Ishikawa (cell line): ENCODE measurements at regions not wholly inside any gene's neighbourhood (a gene's known extent, or its start where the extent isn't known, plus 50 kb on each side); places are given as distances from the start of the nearest gene placed in this dataset.
A peak's percentile ranks its signal among the peaks of the same experiment; 100 is the strongest.

ENCODE experiments used
- CEBPB ChIP-seq: IDR thresholded peaks from 2 replicates; pipeline ENCODE4 v1.6.1; 2012
- CREB1 ChIP-seq: IDR thresholded peaks from 2 replicates; pipeline ENCODE4 v1.6.1; 2012; ENCODE audit warnings: low read depth
- EGR1 ChIP-seq: IDR thresholded peaks from 2 replicates; pipeline ENCODE4 v1.6.1; 2012
- EP300 ChIP-seq: IDR thresholded peaks from 2 replicates; pipeline ENCODE4 v1.6.1; 2012; ENCODE audit warnings: borderline replicate concordance
- FOXM1 ChIP-seq: IDR thresholded peaks from 2 replicates; pipeline ENCODE4 v1.6.1; 2012; ENCODE audit warnings: low read depth, borderline replicate concordance
- NFIC ChIP-seq: IDR thresholded peaks from 2 replicates; pipeline ENCODE4 v1.6.1; 2012
- RAD21 ChIP-seq: IDR thresholded peaks from 2 replicates; pipeline ENCODE4 v1.6.1; 2012; ENCODE audit warnings: low read depth
- TAF1 ChIP-seq: IDR thresholded peaks from 2 replicates; pipeline ENCODE4 v1.6.1; 2012; ENCODE audit warnings: low read depth, mild to moderate bottlenecking
- TCF12 ChIP-seq: IDR thresholded peaks from 2 replicates; pipeline ENCODE4 v1.6.1; 2012; ENCODE audit warnings: low read depth
- TEAD4 ChIP-seq: IDR thresholded peaks from 2 replicates; pipeline ENCODE4 v1.6.1; 2012
- YY1 ChIP-seq: IDR thresholded peaks from 2 replicates; pipeline ENCODE4 v1.6.1; 2012; ENCODE audit warnings: low read depth
- ZBTB7A ChIP-seq: IDR thresholded peaks from 2 replicates; pipeline ENCODE4 v1.6.1; 2012; ENCODE audit warnings: low read depth
- TF ChIP-seq, protein P1 (sequence below): IDR thresholded peaks from 2 replicates; pipeline ENCODE4 v1.6.1; 2012
- TF ChIP-seq, protein P2 (sequence below): IDR thresholded peaks from 2 replicates; pipeline ENCODE4 v1.6.1; 2012; ENCODE audit warnings: low read depth, mild to moderate bottlenecking
- TF ChIP-seq, protein P3 (sequence below): IDR thresholded peaks from 2 replicates; pipeline ENCODE4 v1.6.1; 2012

DNA sequence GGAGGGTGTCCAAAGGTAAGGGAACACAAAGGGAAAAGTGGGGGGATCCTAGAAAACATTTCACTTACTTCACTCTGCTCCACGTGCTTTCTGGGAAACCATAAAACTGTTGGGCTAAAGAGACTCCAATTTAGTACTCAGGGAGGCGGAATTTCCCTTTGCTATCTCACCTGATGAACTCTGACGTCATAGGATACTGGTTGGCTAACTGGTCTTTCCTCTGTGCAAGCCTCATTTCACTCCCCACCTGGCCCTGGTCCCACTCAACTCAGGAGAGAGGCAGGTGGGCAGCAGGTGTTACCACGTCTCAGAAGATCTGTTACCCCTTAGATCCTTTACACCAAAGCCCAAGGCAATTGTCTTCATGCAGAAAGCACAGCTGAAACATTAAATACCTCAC is 51.8 kb upstream of the PMAIP1 start:
- TF ChIP-seq, protein P1, sequence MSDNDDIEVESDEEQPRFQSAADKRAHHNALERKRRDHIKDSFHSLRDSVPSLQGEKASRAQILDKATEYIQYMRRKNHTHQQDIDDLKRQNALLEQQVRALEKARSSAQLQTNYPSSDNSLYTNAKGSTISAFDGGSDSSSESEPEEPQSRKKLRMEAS, result no peak
- TF ChIP-seq NFIC (no peak), YY1 (no peak), CEBPB (no peak), EP300 (no peak), CREB1 (no peak), TEAD4 (no peak), RAD21 (no peak)
- TF ChIP-seq, protein P2, sequence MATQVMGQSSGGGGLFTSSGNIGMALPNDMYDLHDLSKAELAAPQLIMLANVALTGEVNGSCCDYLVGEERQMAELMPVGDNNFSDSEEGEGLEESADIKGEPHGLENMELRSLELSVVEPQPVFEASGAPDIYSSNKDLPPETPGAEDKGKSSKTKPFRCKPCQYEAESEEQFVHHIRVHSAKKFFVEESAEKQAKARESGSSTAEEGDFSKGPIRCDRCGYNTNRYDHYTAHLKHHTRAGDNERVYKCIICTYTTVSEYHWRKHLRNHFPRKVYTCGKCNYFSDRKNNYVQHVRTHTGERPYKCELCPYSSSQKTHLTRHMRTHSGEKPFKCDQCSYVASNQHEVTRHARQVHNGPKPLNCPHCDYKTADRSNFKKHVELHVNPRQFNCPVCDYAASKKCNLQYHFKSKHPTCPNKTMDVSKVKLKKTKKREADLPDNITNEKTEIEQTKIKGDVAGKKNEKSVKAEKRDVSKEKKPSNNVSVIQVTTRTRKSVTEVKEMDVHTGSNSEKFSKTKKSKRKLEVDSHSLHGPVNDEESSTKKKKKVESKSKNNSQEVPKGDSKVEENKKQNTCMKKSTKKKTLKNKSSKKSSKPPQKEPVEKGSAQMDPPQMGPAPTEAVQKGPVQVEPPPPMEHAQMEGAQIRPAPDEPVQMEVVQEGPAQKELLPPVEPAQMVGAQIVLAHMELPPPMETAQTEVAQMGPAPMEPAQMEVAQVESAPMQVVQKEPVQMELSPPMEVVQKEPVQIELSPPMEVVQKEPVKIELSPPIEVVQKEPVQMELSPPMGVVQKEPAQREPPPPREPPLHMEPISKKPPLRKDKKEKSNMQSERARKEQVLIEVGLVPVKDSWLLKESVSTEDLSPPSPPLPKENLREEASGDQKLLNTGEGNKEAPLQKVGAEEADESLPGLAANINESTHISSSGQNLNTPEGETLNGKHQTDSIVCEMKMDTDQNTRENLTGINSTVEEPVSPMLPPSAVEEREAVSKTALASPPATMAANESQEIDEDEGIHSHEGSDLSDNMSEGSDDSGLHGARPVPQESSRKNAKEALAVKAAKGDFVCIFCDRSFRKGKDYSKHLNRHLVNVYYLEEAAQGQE, result no peak

DNA sequence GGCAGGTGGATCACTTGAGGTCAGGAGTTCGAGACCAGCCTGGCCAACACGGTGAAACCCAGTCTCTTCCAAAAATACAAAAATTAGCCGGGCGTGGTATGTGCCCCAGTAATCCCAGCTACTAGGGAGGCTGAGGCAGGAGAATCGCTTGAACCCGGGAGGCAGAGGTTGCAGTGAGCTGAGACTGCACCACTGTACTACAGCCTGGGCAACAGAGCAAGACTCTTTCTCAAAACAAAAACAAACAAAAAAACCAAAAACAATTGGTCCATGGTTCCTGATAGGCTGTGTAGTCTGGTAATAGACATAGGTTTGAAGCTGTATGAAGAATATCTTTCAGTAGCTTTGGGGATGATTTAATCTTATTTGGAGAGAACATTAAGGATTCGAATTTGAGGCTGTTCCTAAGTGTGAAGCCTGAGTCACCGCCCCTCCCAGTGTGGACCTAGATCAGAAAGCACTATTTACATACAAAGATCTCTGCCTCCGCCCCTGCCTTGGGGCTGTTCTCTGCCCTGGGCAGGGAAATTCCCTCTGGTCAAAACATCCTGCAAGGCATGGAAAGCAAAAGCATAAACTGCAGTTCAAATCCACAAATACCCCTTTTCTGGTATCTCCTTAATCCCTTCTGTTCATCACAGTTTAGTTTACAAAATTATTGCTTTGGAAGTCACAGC is 52.8 kb upstream of the PMAIP1 start:
- TF ChIP-seq ZBTB7A, result no peak
- no peak for TF ChIP-seq TCF12
- TF ChIP-seq, protein P3, sequence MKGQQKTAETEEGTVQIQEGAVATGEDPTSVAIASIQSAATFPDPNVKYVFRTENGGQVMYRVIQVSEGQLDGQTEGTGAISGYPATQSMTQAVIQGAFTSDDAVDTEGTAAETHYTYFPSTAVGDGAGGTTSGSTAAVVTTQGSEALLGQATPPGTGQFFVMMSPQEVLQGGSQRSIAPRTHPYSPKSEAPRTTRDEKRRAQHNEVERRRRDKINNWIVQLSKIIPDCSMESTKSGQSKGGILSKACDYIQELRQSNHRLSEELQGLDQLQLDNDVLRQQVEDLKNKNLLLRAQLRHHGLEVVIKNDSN, result no peak
- no peak for TF ChIP-seq EGR1
- no peak for TF ChIP-seq FOXM1
- TF ChIP-seq, protein P2, result no peak
- TF ChIP-seq TEAD4, result no peak
- no peak for TF ChIP-seq NFIC

DNA sequence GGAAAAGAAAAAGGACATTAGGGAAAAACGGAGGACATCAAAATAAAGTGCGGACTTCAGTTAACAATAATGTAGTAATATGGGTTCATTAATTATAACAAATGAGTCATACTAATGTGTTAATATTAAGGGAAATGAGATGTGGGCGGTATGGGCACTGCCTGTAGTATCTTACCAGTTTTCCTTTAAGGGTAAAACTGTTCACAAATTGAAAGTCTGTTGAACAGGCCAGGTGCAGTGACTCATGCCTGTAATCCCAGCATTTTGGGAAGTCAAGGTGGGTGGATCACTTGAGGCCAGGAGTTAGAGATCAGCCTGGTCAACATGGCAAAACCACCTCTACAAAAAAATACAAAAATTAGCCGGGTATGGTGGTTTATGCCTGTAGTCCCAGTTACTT is 56.8 kb upstream of the PMAIP1 start:
- no peak for TF ChIP-seq RAD21

DNA sequence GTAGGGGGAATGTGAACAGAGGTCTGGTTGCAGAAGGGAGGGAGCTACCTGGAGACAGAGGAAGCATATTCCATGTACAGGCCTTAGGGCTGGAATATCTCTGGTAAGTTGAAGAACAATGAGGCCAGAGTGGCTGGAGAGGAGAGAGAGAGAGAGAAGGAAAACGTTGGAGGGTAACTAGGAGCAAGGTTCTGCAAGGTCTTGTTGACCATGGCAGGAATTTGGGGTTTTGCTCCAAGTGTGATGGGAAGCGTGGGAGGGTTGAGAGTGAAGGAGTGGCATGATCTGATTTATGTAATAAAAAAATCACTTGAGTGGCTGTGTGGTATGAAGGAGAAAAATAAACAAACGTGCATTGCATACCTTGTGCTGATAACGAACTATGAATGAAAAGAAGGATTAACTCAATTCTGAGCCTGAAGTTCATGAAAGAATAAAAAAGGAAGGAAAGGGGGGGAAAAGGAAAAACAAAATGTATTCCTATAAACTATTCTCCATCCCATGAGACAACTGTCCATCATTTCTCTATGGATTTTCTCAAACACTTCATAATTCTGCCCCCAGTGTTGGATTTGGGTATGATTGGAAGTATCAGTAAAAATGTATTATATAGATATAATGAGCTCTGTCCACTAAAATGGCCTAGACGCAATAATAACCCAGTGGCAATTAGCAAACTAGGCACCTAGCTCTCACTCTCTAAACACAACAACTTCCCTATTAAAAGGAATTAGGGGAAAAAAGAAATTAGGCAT is 59.7 kb upstream of the PMAIP1 start:
- no peak for TF ChIP-seq NFIC

DNA sequence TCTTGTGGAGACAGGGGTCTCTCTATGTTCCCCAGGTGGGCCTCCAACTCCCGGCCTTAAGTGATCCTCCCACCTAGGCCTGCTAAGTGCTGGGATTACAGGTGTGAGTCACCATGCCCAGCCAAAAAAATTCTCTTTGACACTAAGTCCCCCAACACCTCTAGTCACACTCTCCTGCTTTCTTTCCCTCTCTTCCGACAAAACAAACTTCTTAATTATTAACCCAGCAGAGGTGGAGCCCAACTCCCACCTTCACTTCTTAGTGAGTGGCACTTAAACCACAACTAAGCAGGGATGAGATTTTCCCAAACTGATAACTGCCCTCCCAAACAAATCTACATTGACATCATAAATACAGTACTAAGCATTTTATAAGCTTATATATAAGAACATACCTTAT is 60.5 kb upstream of the PMAIP1 start:
- no peak for TF ChIP-seq ZBTB7A
- TF ChIP-seq, protein P1, result no peak
- TF ChIP-seq TEAD4, result no peak
- TF ChIP-seq EP300, result no peak

DNA sequence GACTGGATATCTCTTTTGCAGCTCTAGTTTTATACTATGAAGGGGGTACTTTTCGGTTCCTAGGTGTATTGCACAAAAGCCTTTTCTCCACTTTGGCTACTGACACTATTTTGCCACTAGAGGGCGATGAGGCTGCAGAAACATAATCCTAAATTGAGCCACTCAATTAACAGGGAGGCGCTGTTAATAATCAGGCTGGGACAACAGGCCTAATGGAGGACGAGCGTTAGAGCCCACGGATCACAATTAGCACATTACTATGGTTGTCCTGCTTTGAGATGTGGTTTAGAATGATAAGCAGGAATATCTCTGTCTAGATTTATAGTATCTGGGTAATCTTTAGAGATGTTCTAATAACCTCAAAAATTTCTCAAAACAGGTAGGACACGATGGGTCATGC is 62.2 kb upstream of the PMAIP1 start:
- no peak for TF ChIP-seq FOXM1
- TF ChIP-seq EGR1, result no peak
- TF ChIP-seq CEBPB, result peak; percentile 62
- TF ChIP-seq NFIC, result no peak
- TF ChIP-seq RAD21, result peak; percentile 83
- TF ChIP-seq TAF1, result no peak
- no peak for TF ChIP-seq CREB1

DNA sequence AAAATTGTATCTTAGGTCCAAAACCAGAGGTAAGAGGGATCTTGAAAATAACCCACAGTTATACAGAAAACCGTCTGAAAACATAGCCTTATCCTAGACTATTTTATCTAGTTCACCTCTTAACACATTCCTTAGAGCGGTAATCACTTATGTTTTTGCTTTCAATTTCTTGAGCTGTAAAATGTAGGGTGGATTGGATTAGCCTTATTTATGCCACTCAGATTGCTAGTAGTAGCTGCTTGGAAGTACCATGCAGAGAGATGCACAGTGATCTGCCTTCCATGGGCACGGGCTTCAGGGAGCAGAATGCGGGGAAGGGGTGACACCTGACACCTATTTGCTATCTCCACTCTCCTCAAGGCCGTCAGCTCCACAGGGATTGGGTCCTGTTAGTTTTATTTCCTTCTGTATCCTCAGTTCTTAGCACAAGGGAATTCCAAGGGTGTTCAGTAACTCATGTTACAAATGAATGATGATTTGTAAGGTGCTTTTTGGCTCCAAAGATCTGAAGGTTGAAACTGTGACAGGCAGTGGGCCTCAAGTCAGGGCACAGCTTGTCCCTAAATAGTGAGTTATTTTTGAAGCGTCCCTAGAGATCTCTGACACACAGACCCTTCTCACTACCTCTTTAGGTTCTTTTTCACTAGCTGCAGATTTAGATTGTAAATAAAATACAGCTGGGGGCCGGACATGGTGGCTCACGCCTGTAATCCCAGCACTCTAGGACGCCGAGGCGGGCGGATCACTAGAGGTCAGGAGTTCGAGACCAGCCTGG is 64.0 kb upstream of the PMAIP1 start:
- TF ChIP-seq RAD21 (no peak), NFIC (no peak), CEBPB (no peak), EGR1 (no peak), TAF1 (no peak), CREB1 (no peak)
- TF ChIP-seq, protein P3, result no peak
